Neural progenitor cell (in vitro differentiated cells): ENCODE measurements at regions not wholly inside any gene's neighbourhood (a gene's known extent, or its start where the extent isn't known, plus 50 kb on each side); places are given as distances from the start of the nearest gene placed in this dataset.

Source experiments
- DNase-seq: peaks from one replicate; pipeline ENCODE4 v3.0.0-alpha.2; 2016; ENCODE audit warnings: low spot score
- H2AFZ ChIP-seq: fragments of 200-600 bp; sonication (generic); replicated peaks from 2 replicates; pipeline ENCODE4 v1.6.1; 2016; ENCODE audit warnings: antibody characterized with exemption
- H3F3A ChIP-seq: fragments of 200-600 bp; sonication (generic); 2 replicates; pipeline ENCODE4 v1.6.1; 2016; ENCODE audit warnings: antibody characterized with exemption, low read depth
- H3K27ac ChIP-seq: fragments of 200-600 bp; sonication (generic); 2 replicates; pipeline ENCODE4 v1.5.1; 2016; ENCODE audit warnings: mild to moderate bottlenecking
- H3K27me3 ChIP-seq: fragments of 200-600 bp; sonication (generic); 2 replicates; pipeline ENCODE4 v1.6.1; 2016; ENCODE audit warnings: mild to moderate bottlenecking, moderate library complexity
- H3K36me3 ChIP-seq: fragments of 200-600 bp; sonication (generic); 2 replicates; pipeline ENCODE4 v1.5.1; 2016
- H3K4me1 ChIP-seq: fragments of 200-600 bp; sonication (generic); 2 replicates; pipeline ENCODE4 v1.6.1; 2016; ENCODE audit warnings: mixed run types
- H3K4me2 ChIP-seq: fragments of 200-600 bp; sonication (generic); 2 replicates; pipeline ENCODE4 v1.6.1; 2016
- H3K4me3 ChIP-seq: fragments of 200-600 bp; sonication (generic); 2 replicates; pipeline ENCODE4 v1.5.1; 2016
- H3K79me2 ChIP-seq: fragments of 200-600 bp; sonication (generic); 2 replicates; pipeline ENCODE4 v1.6.1; 2016; ENCODE audit warnings: low read depth
- H3K9ac ChIP-seq: fragments of 200-600 bp; sonication (generic); 2 replicates; pipeline ENCODE4 v1.6.1; 2016
- H3K9me3 ChIP-seq: fragments of 200-600 bp; sonication (generic); 2 replicates; pipeline ENCODE4 v1.5.1; 2016; ENCODE audit warnings: low read depth
- H4K20me1 ChIP-seq: fragments of 200-600 bp; sonication (generic); 2 replicates; pipeline ENCODE4 v1.6.1; 2016; ENCODE audit warnings: low read depth
- H3K27ac Mint-ChIP-seq: 3 replicates; pipeline ENCODE4 v1.8.0; 2021; ENCODE audit warnings: mixed read lengths
- H3K27me3 Mint-ChIP-seq: 2 replicates; pipeline ENCODE4 v1.8.0; 2022; ENCODE audit warnings: low read depth, mild to moderate bottlenecking, inconsistent platforms, moderate library complexity, mixed read lengths; ENCODE audit not compliant: insufficient read depth
- H3K36me3 Mint-ChIP-seq: 3 replicates; pipeline ENCODE4 v1.8.0; 2021; ENCODE audit warnings: mixed read lengths
- H3K4me1 Mint-ChIP-seq: 3 replicates; pipeline ENCODE4 v1.8.0; 2021; ENCODE audit warnings: mixed read lengths
- H3K4me3 Mint-ChIP-seq: 3 replicates; pipeline ENCODE4 v1.8.0; 2021; ENCODE audit warnings: mild to moderate bottlenecking, moderate library complexity, mixed read lengths
- H3K9me3 Mint-ChIP-seq: 3 replicates; pipeline ENCODE4 v1.8.0; 2020; ENCODE audit warnings: mixed read lengths
- EZH2 ChIP-seq: fragments of 200-600 bp; sonication (generic); IDR thresholded peaks from 2 replicates; pipeline ENCODE4 v1.6.1; 2017; ENCODE audit warnings: antibody characterized with exemption, mild to moderate bottlenecking, moderate library complexity
- EZH2phosphoT487 ChIP-seq: fragments of 200-600 bp; sonication (generic); IDR thresholded peaks from 2 replicates; pipeline ENCODE4 v1.6.1; 2017; ENCODE audit warnings: antibody characterized with exemption
- TF ChIP-seq, protein P1 (sequence below): fragments of 200-600 bp; sonication (generic); IDR thresholded peaks from 2 replicates; pipeline ENCODE4 v1.5.1; 2017; ENCODE audit warnings: antibody characterized with exemption, mild to moderate bottlenecking

DNA sequence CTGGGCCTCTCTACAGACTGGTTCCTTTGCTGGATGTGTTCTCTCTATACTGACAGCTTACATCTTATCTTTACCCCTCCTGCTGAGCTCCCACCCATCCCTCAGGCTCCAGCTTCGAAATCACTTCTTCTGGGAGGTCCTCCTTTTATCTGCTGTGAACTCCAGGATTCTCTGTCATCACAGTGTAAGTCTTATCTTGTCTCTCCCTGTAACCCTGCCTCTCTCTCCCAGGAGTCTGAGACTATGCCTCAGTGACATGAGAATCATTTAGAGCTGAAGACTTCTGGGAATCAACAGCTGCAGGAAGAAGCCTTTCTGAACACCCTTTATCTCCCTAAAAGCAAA is 148.1 kb upstream of the HS3ST3A1 start:
- Histone ChIP-seq H3K36me3 (no peaks in the 10 kb centered on the region), H3K4me1 (peaks cover 3% of the 10 kb centered on the region), H3F3A (no peaks in the 10 kb centered on the region), H3K79me2 (no peaks in the 10 kb centered on the region), H3K9ac (no peak overlapping the region), H3K4me2 (no peak overlapping the region), H2AFZ (peak overlapping the region; percentile 30), H3K4me3 (no peak overlapping the region), H3K9me3 (no peaks in the 10 kb centered on the region), H4K20me1 (no peaks in the 10 kb centered on the region), H3K27ac (no peak overlapping the region), H3K27me3 (no peaks in the 10 kb centered on the region)
- Mint-ChIP-seq H3K9me3 (peaks cover 3% of the 10 kb centered on the region), H3K27me3 (peaks cover 2% of the 10 kb centered on the region), H3K4me3 (no peak overlapping the region), H3K27ac (no peak overlapping the region), H3K4me1 (peaks cover 13% of the 10 kb centered on the region), H3K36me3 (no peaks in the 10 kb centered on the region)
- TF ChIP-seq, protein P1, sequence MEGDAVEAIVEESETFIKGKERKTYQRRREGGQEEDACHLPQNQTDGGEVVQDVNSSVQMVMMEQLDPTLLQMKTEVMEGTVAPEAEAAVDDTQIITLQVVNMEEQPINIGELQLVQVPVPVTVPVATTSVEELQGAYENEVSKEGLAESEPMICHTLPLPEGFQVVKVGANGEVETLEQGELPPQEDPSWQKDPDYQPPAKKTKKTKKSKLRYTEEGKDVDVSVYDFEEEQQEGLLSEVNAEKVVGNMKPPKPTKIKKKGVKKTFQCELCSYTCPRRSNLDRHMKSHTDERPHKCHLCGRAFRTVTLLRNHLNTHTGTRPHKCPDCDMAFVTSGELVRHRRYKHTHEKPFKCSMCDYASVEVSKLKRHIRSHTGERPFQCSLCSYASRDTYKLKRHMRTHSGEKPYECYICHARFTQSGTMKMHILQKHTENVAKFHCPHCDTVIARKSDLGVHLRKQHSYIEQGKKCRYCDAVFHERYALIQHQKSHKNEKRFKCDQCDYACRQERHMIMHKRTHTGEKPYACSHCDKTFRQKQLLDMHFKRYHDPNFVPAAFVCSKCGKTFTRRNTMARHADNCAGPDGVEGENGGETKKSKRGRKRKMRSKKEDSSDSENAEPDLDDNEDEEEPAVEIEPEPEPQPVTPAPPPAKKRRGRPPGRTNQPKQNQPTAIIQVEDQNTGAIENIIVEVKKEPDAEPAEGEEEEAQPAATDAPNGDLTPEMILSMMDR, result no peak
- TF ChIP-seq EZH2phosphoT487, result no peak
- no peak for DNase-seq

DNA sequence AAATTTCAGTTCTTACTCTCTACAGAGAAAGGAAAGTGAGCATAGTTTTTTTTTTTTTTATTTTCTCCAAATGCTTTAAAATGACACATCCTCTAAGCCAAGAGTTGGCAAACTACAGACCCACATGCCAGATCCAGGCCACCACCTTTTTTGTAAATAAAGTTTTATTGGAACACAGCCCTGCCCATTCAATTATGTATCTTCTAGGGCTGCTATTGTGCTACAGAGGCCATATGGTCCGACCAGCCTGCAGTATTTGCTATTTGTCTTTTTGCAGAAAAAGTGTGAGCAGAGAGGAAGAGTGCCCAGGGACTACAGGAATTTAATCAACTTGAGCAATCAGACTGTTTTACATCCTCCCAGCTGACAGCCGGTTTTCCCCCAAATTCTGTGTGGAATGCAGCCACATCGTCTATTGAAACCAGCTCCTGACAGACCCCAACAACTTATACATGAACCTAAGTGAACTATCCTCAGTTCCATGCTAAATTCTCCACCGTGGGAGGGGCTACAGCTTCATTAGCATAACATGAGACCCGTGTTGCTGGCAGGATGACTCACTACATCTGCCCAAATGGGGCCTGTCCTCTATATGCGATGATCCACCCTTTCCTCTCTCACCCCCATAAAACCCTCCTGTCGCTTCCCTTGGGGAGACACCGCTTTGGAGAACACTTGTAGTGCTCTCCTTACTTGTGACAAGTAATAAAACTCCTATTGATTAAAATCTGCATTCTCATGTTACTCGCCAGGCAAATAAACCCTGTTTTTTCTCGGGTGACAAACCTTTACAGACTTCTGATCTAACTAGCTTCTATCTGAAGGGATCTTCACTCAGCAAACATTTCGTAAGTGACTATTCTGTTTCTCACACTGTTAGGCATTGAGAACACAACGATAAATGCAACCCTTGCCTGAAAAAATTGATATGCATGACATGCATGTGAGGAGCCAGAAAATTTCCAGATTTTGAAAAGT is 149.4 kb upstream of the HS3ST3A1 start:
- Histone ChIP-seq H2AFZ (peak overlapping the region; percentile 48), H3K36me3 (no peaks in the 10 kb centered on the region), H3K27me3 (no peaks in the 10 kb centered on the region), H3F3A (no peaks in the 10 kb centered on the region), H3K9me3 (no peaks in the 10 kb centered on the region), H3K4me3 (no peak overlapping the region), H3K27ac (no peak overlapping the region), H3K4me2 (no peak overlapping the region), H3K79me2 (no peaks in the 10 kb centered on the region), H4K20me1 (no peaks in the 10 kb centered on the region), H3K4me1 (peaks cover 3% of the 10 kb centered on the region), H3K9ac (no peak overlapping the region)
- Mint-ChIP-seq H3K4me1 (peaks cover 13% of the 10 kb centered on the region), H3K9me3 (no peaks in the 10 kb centered on the region), H3K4me3 (no peak overlapping the region), H3K27ac (no peak overlapping the region), H3K27me3 (no peaks in the 10 kb centered on the region), H3K36me3 (no peaks in the 10 kb centered on the region)
- no peak for DNase-seq
- TF ChIP-seq EZH2phosphoT487, result no peak
- TF ChIP-seq EZH2, result no peak
- TF ChIP-seq, protein P1, result no peak

DNA sequence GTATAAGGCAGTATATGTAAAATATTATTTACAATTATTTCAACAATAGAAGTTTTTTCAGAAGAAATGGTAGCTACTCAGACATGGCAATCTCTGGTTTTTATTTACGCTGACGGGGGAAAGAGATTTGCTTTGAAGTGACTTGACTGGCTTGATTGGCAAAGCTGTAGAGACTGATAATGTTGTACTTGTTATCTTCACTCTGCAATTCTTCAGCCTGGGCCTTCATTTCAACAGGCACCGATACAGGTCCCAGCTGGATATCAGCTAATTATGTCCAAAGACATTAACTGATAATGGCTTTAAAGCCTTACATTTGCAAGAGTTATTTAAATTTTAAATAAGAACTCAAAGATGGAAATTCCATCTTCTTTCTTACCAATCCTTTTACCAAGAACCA is 151.4 kb upstream of the HS3ST3A1 start:
- Histone ChIP-seq H4K20me1 (no peaks in the 10 kb centered on the region), H3K4me2 (no peak overlapping the region), H3K27ac (no peak overlapping the region), H3K4me3 (no peak overlapping the region), H3K9ac (no peak overlapping the region), H3K4me1 (peaks cover 3% of the 10 kb centered on the region), H3F3A (no peaks in the 10 kb centered on the region), H3K79me2 (no peaks in the 10 kb centered on the region), H3K36me3 (no peaks in the 10 kb centered on the region), H2AFZ (no peak overlapping the region), H3K9me3 (no peaks in the 10 kb centered on the region), H3K27me3 (no peaks in the 10 kb centered on the region)
- no peaks in the 10 kb centered on the region for H3K9me3 Mint-ChIP-seq
- peaks cover 13% of the 10 kb centered on the region for H3K4me1 Mint-ChIP-seq
- no peak overlapping the region for H3K4me3 Mint-ChIP-seq
- no peak for DNase-seq
- H3K27me3 Mint-ChIP-seq, result no peaks in the 10 kb centered on the region
- H3K27ac Mint-ChIP-seq, result no peak overlapping the region
- H3K36me3 Mint-ChIP-seq, result no peaks in the 10 kb centered on the region
- no peak for TF ChIP-seq EZH2phosphoT487
- TF ChIP-seq, protein P1, result no peak
- TF ChIP-seq EZH2, result no peak
